GM19455 (cell line): ENCODE measurements at regions not wholly inside any gene's neighbourhood (a gene's known extent, or its start where the extent isn't known, plus 50 kb on each side); places are given as distances from the start of the nearest gene placed in this dataset.

ENCODE experiments used
- ATAC-seq: cut with Tn5 transposase; IDR thresholded peaks from one replicate; pipeline ENCODE4 v1.9.1; 2021; ENCODE audit not compliant: unreplicated experiment

DNA sequence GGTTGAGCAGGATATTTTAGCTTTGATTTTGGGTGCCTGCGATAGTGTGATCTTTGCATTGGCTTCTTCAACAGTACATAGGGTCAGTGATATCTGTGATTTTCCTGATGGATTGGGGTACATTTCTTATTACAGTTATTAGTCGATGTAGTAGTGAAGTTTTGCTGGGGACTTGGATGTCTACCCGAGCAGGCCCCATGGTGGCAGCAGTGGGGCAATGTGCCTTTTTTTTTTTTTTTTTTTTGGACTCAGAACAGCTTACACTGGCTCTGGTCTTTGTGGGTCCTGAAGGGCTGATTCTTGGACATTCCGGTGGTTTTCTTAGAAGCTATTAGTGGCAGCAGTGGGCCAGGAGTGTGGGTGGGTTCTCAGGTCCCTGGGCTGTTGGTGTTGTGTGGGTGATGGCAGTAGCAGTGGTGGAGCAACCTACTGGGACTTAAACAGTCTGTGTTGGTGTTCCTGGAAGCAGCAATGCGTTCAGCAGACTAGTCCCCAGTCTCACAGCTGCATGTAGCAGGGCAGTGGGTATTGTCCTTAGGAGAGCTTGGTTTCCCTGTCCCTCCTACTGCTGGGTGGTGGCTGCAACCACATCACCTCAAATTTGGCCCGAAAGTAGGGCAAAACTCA is 53.7 kb upstream of the SLC4A10 start:
- no peak for ATAC-seq

DNA sequence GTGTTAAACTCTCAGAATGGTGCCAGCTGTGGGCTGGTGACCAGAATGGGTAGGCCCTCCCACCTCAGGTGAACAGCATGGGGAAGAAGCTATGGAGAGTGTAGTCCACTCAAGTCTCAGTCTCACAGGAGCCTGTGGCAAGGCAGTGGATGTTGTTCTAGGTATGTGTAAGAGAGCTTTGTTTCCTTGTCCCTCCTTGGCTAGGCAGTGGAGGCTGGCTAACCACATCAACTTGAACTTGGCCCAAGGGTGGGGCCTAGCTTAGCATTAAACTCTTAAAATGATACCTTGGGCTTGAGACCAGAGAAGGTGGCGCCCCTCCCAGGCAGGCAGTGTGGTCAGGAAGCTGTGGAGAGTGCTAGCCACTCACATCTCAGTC is 53.2 kb upstream of the SLC4A10 start:
- ATAC-seq = no peak
